K562 (cell line): ENCODE measurements at regions not wholly inside any gene's neighbourhood (a gene's known extent, or its start where the extent isn't known, plus 50 kb on each side); places are given as distances from the start of the nearest gene placed in this dataset.

ENCODE experiments used
- ATAC-seq: fragments of 200-7000 bp; cut with Tn5 transposase; 3 replicates; pipeline ENCODE4 v1.9.1; 2020; ENCODE audit warnings: moderate library complexity
- BruUV-seq: library from RNA; stranded (reverse); fragments of 400-500 nt; replicated peaks from 2 replicates; lab custom pipeline; 2021; lab: Mats Ljungman, UMichigan
- CTCF ChIA-PET: fragments of 300-600 bp; formaldehyde crosslinking; extraction: SDS; loops from one replicate; lab custom pipeline; 2021; ENCODE audit warnings: low intra/inter-chr PET ratio; lab: Yijun Ruan, JAX
- POLR2A ChIA-PET: fragments of 300-600, 350-650 bp; sonication (Branson Sonifier 250); formaldehyde crosslinking; extraction: SDS; loops from one replicate; lab custom pipeline; 2021; ENCODE audit warnings: antibody characterized with exemption, inconsistent platforms; lab: Yijun Ruan, JAX
- DNase-seq, 4 experiments: peaks; one replicate each; pipeline versions ENCODE4 v3.0.0 to v3.0.0-alpha.2; 2011 to 2018; ENCODE audit warnings: low spot score in 3 of 4, mixed read lengths in 3 of 4; ENCODE audit errors: extremely low read depth in 1 of 4
- FAIRE-seq: peaks from 2 replicates; lab custom pipeline; 2011; peaks lifted over from hg19 to GRCh38; lab: Jason Lieb, UNC
- H2AFZ ChIP-seq: 2 replicates; pipeline ENCODE4 v1.6.0; 2011; ENCODE audit warnings: low read depth, low read length, control low read depth, inconsistent platforms
- H3K27ac ChIP-seq: fragments of 200-600 bp; 3 replicates; pipeline ENCODE4 v1.8.0; 2011; ENCODE audit warnings: low read depth, mild to moderate bottlenecking, control low read depth, inconsistent platforms, low read length, moderate library complexity, mixed read lengths; ENCODE audit errors: extremely low read depth
- H3K27me3 ChIP-seq, 2 experiments: fragments of 300-600 bp in 1 of 2; 2 replicates in 1 of 2; 3 replicates in 1 of 2; pipeline versions ENCODE4 v1.6.0 to v1.8.0; 2011; ENCODE audit warnings: inconsistent platforms in 2 of 2, low read length in 2 of 2, mild to moderate bottlenecking in 1 of 2, mixed read lengths in 1 of 2, moderate library complexity in 1 of 2; ENCODE audit not compliant: control insufficient read depth in 2 of 2, insufficient read depth in 2 of 2
- H3K36me3 ChIP-seq: fragments of 300-600 bp; 3 replicates; pipeline ENCODE4 v1.8.0; 2011; ENCODE audit warnings: mild to moderate bottlenecking, low read length, inconsistent platforms; ENCODE audit not compliant: control insufficient read depth, insufficient read depth
- H3K4me1 ChIP-seq, 2 experiments: fragments of 200-600 bp in 1 of 2; replicated peaks in 1 of 2; 2 replicates in 1 of 2; 3 replicates in 1 of 2; pipeline versions ENCODE4 v1.5.1 to v1.8.0; 2011; ENCODE audit warnings: inconsistent platforms in 2 of 2, low read length in 2 of 2, mild to moderate bottlenecking in 1 of 2, mixed read lengths in 1 of 2, moderate library complexity in 1 of 2; ENCODE audit not compliant: control insufficient read depth in 2 of 2, insufficient read depth in 2 of 2
- H3K4me2 ChIP-seq: 2 replicates; pipeline ENCODE4 v1.6.1; 2011; ENCODE audit warnings: low read length, control low read depth, inconsistent platforms, mixed read lengths; ENCODE audit not compliant: insufficient read depth
- H3K4me3 ChIP-seq: fragments of 200-600 bp; sonication (generic), shearing (Covaris generic); 2 replicates; pipeline ENCODE4 v1.5.1; 2016; ENCODE audit warnings: control low read depth, inconsistent platforms
- H3K79me2 ChIP-seq: fragments of 200-600 bp; 3 replicates; pipeline ENCODE4 v1.8.0; 2011; ENCODE audit warnings: low read length, inconsistent platforms; ENCODE audit not compliant: control insufficient read depth, insufficient read depth
- H3K9ac ChIP-seq, 2 experiments: 2 replicates each; pipeline versions ENCODE4 v1.6.0 to v1.6.1; 2011; ENCODE audit warnings: low read depth in 2 of 2, low read length in 2 of 2, control low read depth in 1 of 2, inconsistent platforms in 1 of 2, mild to moderate bottlenecking in 1 of 2, mixed read lengths in 1 of 2; ENCODE audit not compliant: insufficient read depth in 1 of 2
- H3K9me1 ChIP-seq: one replicate; pipeline ENCODE4 v1.6.0; 2011; ENCODE audit warnings: inconsistent platforms, mild to moderate bottlenecking, low read length, moderate library complexity; ENCODE audit not compliant: control insufficient read depth, insufficient read depth
- H3K9me3 ChIP-seq: replicated peaks from 2 replicates; pipeline ENCODE4 v1.5.1; 2011; ENCODE audit warnings: low read depth, low read length, inconsistent platforms; ENCODE audit not compliant: control insufficient read depth, insufficient read depth
- H4K20me1 ChIP-seq: replicated peaks from 2 replicates; pipeline ENCODE4 v1.6.1; 2011; ENCODE audit warnings: low read length, inconsistent platforms, mixed read lengths; ENCODE audit not compliant: control insufficient read depth, insufficient read depth
- CREB5 ChIP-seq: fragments of 250-450 bp; sonication (Bioruptor Pico); IDR thresholded peaks from 2 replicates; pipeline ENCODE4 v1.5.0; 2020; ENCODE audit warnings: mild to moderate bottlenecking
- POLR2B ChIP-seq: fragments of 450-650 bp; IDR thresholded peaks from 2 replicates; pipeline ENCODE4 v1.6.1; 2018; ENCODE audit warnings: low read depth; ENCODE audit not compliant: partially characterized antibody
- POLR2G ChIP-seq: fragments of 200-400 bp; formaldehyde crosslinking; IDR thresholded peaks from 2 replicates; pipeline ENCODE4 v1.6.1; 2017; ENCODE audit warnings: low read depth, mild to moderate bottlenecking, antibody characterized with exemption, low read length, moderate library complexity
- WGBS: fragments of 100-300 bp; shearing (Covaris generic); methylation state at CpG from one replicate; pipeline ENCODE4 v1.1.6; 2016; ENCODE audit warnings: low coverage, mixed read lengths; ENCODE audit not compliant: insufficient coverage; ENCODE audit errors: missing lambda C conversion rate; 5-methylcytosine and 5-hydroxymethylcytosine counted together
- in situ Hi-C: fragments of 300-500 bp; cut with MboI; formaldehyde crosslinking; loops from 4 replicates; pipeline ENCODE4 v1.15.0; 2018; ENCODE audit warnings: inconsistent platforms, mixed read lengths
- intact Hi-C: fragments of 100-400 bp; cut with micrococcal nuclease; formaldehyde crosslinking; loops from 2 replicates; pipeline ENCODE4 v1.14.2; 2022
- TF ChIP-seq, protein P1 (sequence below), 2 experiments: IDR thresholded peaks; 2 replicates each; pipeline ENCODE4 v1.6.1; 2012; ENCODE audit warnings: improper control_type of control experiment in 2 of 2, low read depth in 2 of 2, low read length in 2 of 2, borderline replicate concordance in 1 of 2

GRCh38 chr9:129494113-129494789, 126.7 kb downstream of the C9orf50 start (continued):
- TF ChIP-seq POLR2G = peak; percentile 58; the same call in 1 of the 2 replicates

DNA sequence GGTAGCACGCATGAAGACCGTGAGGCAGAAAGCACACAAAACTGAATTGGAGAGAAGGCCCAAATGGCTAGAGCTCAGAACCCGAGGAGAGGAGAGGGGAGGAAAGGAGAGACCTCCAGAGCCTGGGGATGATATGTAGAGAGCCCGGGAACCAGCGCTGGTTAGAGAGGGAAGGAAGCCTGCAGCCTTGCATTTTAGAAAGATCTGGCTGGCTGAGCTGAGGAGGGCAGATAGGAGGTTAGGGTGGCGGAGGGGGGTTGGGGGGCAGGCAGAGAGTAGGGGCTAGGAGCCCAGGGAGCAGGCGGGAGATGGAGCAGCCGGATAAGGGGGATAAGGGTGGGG, 127.2 kb downstream of the C9orf50 start:
- BruUV-seq = no TSS peak
- Histone ChIP-seq H3K4me3 (no peak overlapping the region), H3K9me3 (no peaks in the 10 kb centered on the region), H3K27me3 (no peaks in the 10 kb centered on the region), H3K27ac (peak overlapping the region; percentile 59; the same call in 2 of the 3 replicates), H3K4me1 (peaks cover 69 to 91% of the 10 kb centered on the region in 2 experiments), H3K36me3 (peaks cover 45% of the 10 kb centered on the region; the same call in 2 of the 3 replicates), H3K79me2 (peaks cover 53% of the 10 kb centered on the region), H2AFZ (0 out of 2 replicates have a peak overlapping the region, but pooled peaks have one; percentile 22), H3K4me2 (peak overlapping the region; percentile 51), H4K20me1 (no peaks in the 10 kb centered on the region), H3K9me1 (no peaks in the 10 kb centered on the region), H3K9ac (peak overlapping the region; percentile 52 to 84; a peak in 3 of 4 replicates)
- no peak for TF ChIP-seq CREB5 (CRISPR knock-in tag)
- peak; percentile 0 for TF ChIP-seq POLR2B
- TF ChIP-seq, protein P1, sequence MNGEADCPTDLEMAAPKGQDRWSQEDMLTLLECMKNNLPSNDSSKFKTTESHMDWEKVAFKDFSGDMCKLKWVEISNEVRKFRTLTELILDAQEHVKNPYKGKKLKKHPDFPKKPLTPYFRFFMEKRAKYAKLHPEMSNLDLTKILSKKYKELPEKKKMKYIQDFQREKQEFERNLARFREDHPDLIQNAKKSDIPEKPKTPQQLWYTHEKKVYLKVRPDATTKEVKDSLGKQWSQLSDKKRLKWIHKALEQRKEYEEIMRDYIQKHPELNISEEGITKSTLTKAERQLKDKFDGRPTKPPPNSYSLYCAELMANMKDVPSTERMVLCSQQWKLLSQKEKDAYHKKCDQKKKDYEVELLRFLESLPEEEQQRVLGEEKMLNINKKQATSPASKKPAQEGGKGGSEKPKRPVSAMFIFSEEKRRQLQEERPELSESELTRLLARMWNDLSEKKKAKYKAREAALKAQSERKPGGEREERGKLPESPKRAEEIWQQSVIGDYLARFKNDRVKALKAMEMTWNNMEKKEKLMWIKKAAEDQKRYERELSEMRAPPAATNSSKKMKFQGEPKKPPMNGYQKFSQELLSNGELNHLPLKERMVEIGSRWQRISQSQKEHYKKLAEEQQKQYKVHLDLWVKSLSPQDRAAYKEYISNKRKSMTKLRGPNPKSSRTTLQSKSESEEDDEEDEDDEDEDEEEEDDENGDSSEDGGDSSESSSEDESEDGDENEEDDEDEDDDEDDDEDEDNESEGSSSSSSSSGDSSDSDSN (IDR thresholded peaks at IDR 0.05; ENCODE audit: borderline replicate concordance in 1 of 2, low read depth in 2 of 2, low read length in 2 of 2) = 0 out of 4 replicates have a peak, but pooled peaks of 1 of the 2 experiments have one; percentile 21
- in situ Hi-C loops = no loop called here
- FAIRE-seq (no peak), DNase-seq (peak in 1 of 4 experiments; percentile 21), ATAC-seq (no peak)
- ChIA-PET POLR2A (interaction anchor here (1.0 to 3.0 kb wide), 9 partner anchors 10 to 316 kb away, joined by 3 to 9 read pairs (median 4); partner anchors contain the start of gene IER5L), CTCF (no interaction called here)
- 26% methylated on average over 5 of the region's 8 CpGs for WGBS
- intact Hi-C loops = loop anchor here (10.0 kb wide), 1 partner anchor 149 kb away; no protein-coding TSS in a partner anchor
